ENCODE measurements at regions not wholly inside any gene's neighbourhood (a gene's known extent, or its start where the extent isn't known, plus 50 kb on each side); places are given as distances from the start of the nearest gene placed in this dataset.
"Not testable (repeated sequence)": the region's sequence is repeated elsewhere in the genome, so short reads cannot be mapped to it uniquely, and the experiment has no call there.

GRCh38 chrX:95441836-95442235 is 1242.8 kb upstream of the DIAPH2 start:
- DNase-seq (no peak), FAIRE-seq (peak; percentile 9)

GRCh38 chrX:95484781-95485180 is 1199.9 kb upstream of the DIAPH2 start:
- no peaks in the 10 kb centered on the region for H3K4me1 ChIP-seq
- H3K27ac ChIP-seq, result no peak overlapping the region
- 33 to 62% methylated on average over 1 of the region's 1 CpG for WGBS, 2 donors
- H3K27me3 ChIP-seq, result peaks cover 0 to 4% (median 1%) of the 10 kb centered on the region in 4 donors
- DNase-seq (no peak), FAIRE-seq (no peak), ATAC-seq (no peak)
- no peaks in the 10 kb centered on the region for H3K36me3 ChIP-seq
- H3K9me3 ChIP-seq, result no peaks in the 10 kb centered on the region
- H3K4me3 ChIP-seq, result no peak overlapping the region
- intact Hi-C loops (cut with DNase I), result no loop called here
- TF ChIP-seq, protein P1, sequence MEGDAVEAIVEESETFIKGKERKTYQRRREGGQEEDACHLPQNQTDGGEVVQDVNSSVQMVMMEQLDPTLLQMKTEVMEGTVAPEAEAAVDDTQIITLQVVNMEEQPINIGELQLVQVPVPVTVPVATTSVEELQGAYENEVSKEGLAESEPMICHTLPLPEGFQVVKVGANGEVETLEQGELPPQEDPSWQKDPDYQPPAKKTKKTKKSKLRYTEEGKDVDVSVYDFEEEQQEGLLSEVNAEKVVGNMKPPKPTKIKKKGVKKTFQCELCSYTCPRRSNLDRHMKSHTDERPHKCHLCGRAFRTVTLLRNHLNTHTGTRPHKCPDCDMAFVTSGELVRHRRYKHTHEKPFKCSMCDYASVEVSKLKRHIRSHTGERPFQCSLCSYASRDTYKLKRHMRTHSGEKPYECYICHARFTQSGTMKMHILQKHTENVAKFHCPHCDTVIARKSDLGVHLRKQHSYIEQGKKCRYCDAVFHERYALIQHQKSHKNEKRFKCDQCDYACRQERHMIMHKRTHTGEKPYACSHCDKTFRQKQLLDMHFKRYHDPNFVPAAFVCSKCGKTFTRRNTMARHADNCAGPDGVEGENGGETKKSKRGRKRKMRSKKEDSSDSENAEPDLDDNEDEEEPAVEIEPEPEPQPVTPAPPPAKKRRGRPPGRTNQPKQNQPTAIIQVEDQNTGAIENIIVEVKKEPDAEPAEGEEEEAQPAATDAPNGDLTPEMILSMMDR (IDR thresholded peaks at IDR 0.05), result no peak

More at GRCh38 chrX:95441836-95442235, 1242.8 kb upstream of the DIAPH2 start:
- H3K27me3 ChIP-seq, result no peaks in the 10 kb centered on the region
- no peaks in the 10 kb centered on the region for H3K9me3 ChIP-seq
- ATAC-seq, result no peak
- H3K36me3 ChIP-seq, result no peaks in the 10 kb centered on the region
- TF ChIP-seq, protein P1 (IDR thresholded peaks at IDR 0.05), result no peak
- no peak overlapping the region for H3K27ac ChIP-seq
- 20 to 21% methylated on average over 4 of the region's 4 CpGs for WGBS, 2 donors
- no peak overlapping the region for H3K4me3 ChIP-seq
- H3K4me1 ChIP-seq, result no peaks in the 10 kb centered on the region
- intact Hi-C loops (cut with DNase I), result no loop called here

- FAIRE-seq (no peak), DNase-seq (no peak), ATAC-seq (no peak)
- Histone ChIP-seq H3K9me3 (no peaks in the 10 kb centered on the region), H3K27me3 (peaks cover 0 to 13% (median 3%) of the 10 kb centered on the region in 4 donors), H3K36me3 (no peaks in the 10 kb centered on the region), H3K4me3 (no peak overlapping the region), H3K27ac (no peak overlapping the region), H3K4me1 (no peaks in the 10 kb centered on the region)
- TF ChIP-seq, protein P1 (IDR thresholded peaks at IDR 0.05), result no peak
- intact Hi-C loops (cut with DNase I), result no loop called here
Observed at GRCh38 chrX:95505721-95506120, 1178.9 kb upstream of the DIAPH2 start.

GRCh38 chrX:95509474-95509873 is 1175.2 kb upstream of the DIAPH2 start:
- intact Hi-C loops (cut with DNase I), result no loop called here
- 34 to 52% methylated on average over 2 of the region's 2 CpGs for WGBS, 2 donors

DNA sequence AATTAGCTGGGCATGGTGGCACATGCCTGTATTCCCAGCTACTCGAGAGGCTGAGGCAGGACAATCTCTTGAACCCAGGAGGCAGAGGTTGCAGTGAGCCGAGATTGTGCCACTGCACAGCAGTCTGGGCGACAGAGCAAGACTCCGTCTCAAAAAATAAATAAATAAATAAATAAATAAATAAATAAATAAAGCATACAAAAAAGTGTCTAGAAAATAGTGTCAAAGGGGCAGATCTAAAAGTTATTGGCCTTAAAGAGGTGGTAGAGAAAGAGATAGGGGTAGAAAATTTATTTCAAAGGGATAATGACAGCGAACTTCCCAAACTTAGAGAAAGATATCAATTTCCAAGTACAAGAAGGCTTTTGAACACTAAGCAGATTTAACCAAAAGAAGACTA is 1160.6 kb upstream of the DIAPH2 start:
- ATAC-seq; H3K27ac ChIP-seq; DNase-seq; intact Hi-C loops (cut with DNase I); H3K27me3 ChIP-seq; H3K4me1 ChIP-seq; FAIRE-seq; H3K36me3 ChIP-seq; H3K4me3 ChIP-seq; H3K9me3 ChIP-seq: not testable (repeated sequence)
- WGBS, 2 donors, result 70% methylated on average over 5 of the region's 5 CpGs

More at GRCh38 chrX:95509474-95509873, 1175.2 kb upstream of the DIAPH2 start:
- no peak for ATAC-seq
- no peak for FAIRE-seq
- no peak overlapping the region for H3K4me3 ChIP-seq
- H3K4me1 ChIP-seq, result no peaks in the 10 kb centered on the region
- TF ChIP-seq, protein P1 (IDR thresholded peaks at IDR 0.05), result no peak
- peaks cover 0 to 13% (median 3%) of the 10 kb centered on the region in 4 donors for H3K27me3 ChIP-seq
- no peak for DNase-seq
- H3K9me3 ChIP-seq, result no peaks in the 10 kb centered on the region
- H3K36me3 ChIP-seq, result no peaks in the 10 kb centered on the region
- no peak overlapping the region for H3K27ac ChIP-seq
